Spleen (tissue), 11 donors: ENCODE measurements at regions not wholly inside any gene's neighbourhood (a gene's known extent, or its start where the extent isn't known, plus 50 kb on each side); places are given as distances from the start of the nearest gene placed in this dataset.
"Not testable (repeated sequence)": the region's sequence is repeated elsewhere in the genome, so short reads cannot be mapped to it uniquely, and the experiment has no call there.

Experiments
- DNase-seq: peaks from one replicate; pipeline ENCODE4 v3.0.0-alpha.2; 2020
- H3K27ac ChIP-seq, 8 donors: fragments of 200-600 bp; sonication (generic) in 7 of 8; 1 replicate in 4 of 8; 2 replicates in 4 of 8; pipeline versions ENCODE4 v1.5.0 to v1.8.0; 2016 to 2021; ENCODE audit warnings: inconsistent platforms in 4 of 8, mild to moderate bottlenecking in 4 of 8, moderate library complexity in 1 of 8
- H3K27me3 ChIP-seq, 7 donors: fragments of 200-600 bp; sonication (generic) in 6 of 7; replicated peaks in 1 of 7; 1 replicate in 4 of 7; 2 replicates in 3 of 7; pipeline versions ENCODE4 v1.5.0 to v1.8.0; 2016 to 2021; ENCODE audit warnings: inconsistent platforms in 3 of 7, mild to moderate bottlenecking in 1 of 7
- H3K36me3 ChIP-seq, 6 donors: fragments of 200-600 bp; sonication (generic) in 5 of 6; 1 replicate in 4 of 6; 2 replicates in 2 of 6; pipeline versions ENCODE4 v1.5.0 to v1.8.0; 2016 to 2021; ENCODE audit warnings: inconsistent platforms in 2 of 6
- H3K4me1 ChIP-seq, 6 donors: fragments of 200-600 bp; sonication (generic) in 5 of 6; 1 replicate in 3 of 6; 2 replicates in 3 of 6; pipeline versions ENCODE4 v1.5.0 to v1.8.0; 2016 to 2021; ENCODE audit warnings: inconsistent platforms in 3 of 6
- H3K4me3 ChIP-seq, 8 donors: fragments of 200-600 bp; sonication (generic) in 7 of 8; 1 replicate in 4 of 8; 2 replicates in 4 of 8; pipeline versions ENCODE4 v1.5.0 to v1.8.0; 2016 to 2021; ENCODE audit warnings: inconsistent platforms in 4 of 8, mild to moderate bottlenecking in 4 of 8, moderate library complexity in 2 of 8
- H3K9me3 ChIP-seq, 8 donors: fragments of 200-600 bp; sonication (generic) in 7 of 8; 1 replicate in 4 of 8; 2 replicates in 4 of 8; pipeline versions ENCODE4 v1.5.0 to v1.8.0; 2016 to 2021; ENCODE audit warnings: inconsistent platforms in 4 of 8
- CTCF ChIP-seq, 11 experiments: fragments of 200-600 bp in 7 of 11; fragments of 450-650 bp in 4 of 11; sonication (generic) in 4 of 11; IDR thresholded peaks in 8 of 11; conservative IDR thresholded peaks in 3 of 11; 1 replicate in 7 of 11; 2 replicates in 4 of 11; pipeline versions ENCODE4 v1.4.0 to v1.8.0; 2016 to 2021; ENCODE audit warnings: antibody characterized with exemption in 11 of 11, inconsistent platforms in 4 of 11, mild to moderate bottlenecking in 1 of 11
- POLR2A ChIP-seq, 3 donors: fragments of 450-650 bp; IDR thresholded peaks; one replicate each; pipeline ENCODE4 v1.5.1; 2017; ENCODE audit warnings: antibody characterized with exemption in 3 of 3, mild to moderate bottlenecking in 1 of 3
- POLR2AphosphoS5 ChIP-seq, 3 donors: sonication (generic); formaldehyde crosslinking; IDR thresholded peaks; one replicate each; pipeline ENCODE4 v1.5.1; 2017; ENCODE audit warnings: antibody characterized with exemption in 3 of 3
- WGBS, 5 donors: extraction: QIAGEN DNeasy Blood & Tissue Kit in 3 of 5; methylation state at CpG; one replicate each; pipeline versions ENCODE4 v1.1.5 to v1.1.7; 2013 to 2018; 5-methylcytosine and 5-hydroxymethylcytosine counted together
- intact Hi-C: fragments of 100-400 bp; cut with DNase I; formaldehyde crosslinking; loops from one replicate; pipeline ENCODE4 v1.15.0; 2023; ENCODE audit warnings: low total_unique reads
- donor health status: healthy with polysubstance abuse.
- donor health status: DM: no; HTN: no; CAD: no; lungs with moderate emphysema.
- donor health status: DM: no; HTN: no; CAD: no.
- donor health status: Bipolar disorder and iron deficiency.
- donor health status: healthy.
- donor health status: DM: no; HTN: no; CAD: no.
- donor health status: DM: yes; HTN: yes; CAD: no.

- Histone ChIP-seq H3K27ac (peak overlapping the region in 2 of 8 donors; percentile 15 to 31), H3K9me3 (no peaks in the 10 kb centered on the region), H3K4me3 (no peak overlapping the region), H3K36me3 (no peaks in the 10 kb centered on the region), H3K27me3 (peaks cover 0 to 15% (median 0%) of the 10 kb centered on the region in 7 donors), H3K4me1 (peaks cover 3 to 16% (median 5%) of the 10 kb centered on the region in 6 donors)
- TF ChIP-seq CTCF (IDR thresholded peaks at IDR 0.05 in 8 of 11, conservative IDR thresholded peaks at IDR 0.05 in 3 of 11) (no peak), POLR2AphosphoS5 (IDR thresholded peaks at IDR 0.05) (peak in 2 of 3 donors; percentile 57 to 79)
- no peak for DNase-seq
- WGBS, 5 donors, result 29 to 34% (median 32%) methylated on average over 26 of the region's 26 CpGs
- intact Hi-C loops, result no loop called here
Measured at GRCh38 chr17:72382971-72383722, 262.3 kb downstream of the SOX9 start.

GRCh38 chr17:72385475-72385874 is 264.7 kb downstream of the SOX9 start:
- Histone ChIP-seq H3K27ac (no peak overlapping the region), H3K36me3 (no peaks in the 10 kb centered on the region), H3K4me1 (peaks cover 3 to 16% (median 5%) of the 10 kb centered on the region in 6 donors), H3K27me3 (peaks cover 0 to 11% (median 0%) of the 10 kb centered on the region in 7 donors), H3K4me3 (no peak overlapping the region), H3K9me3 (no peaks in the 10 kb centered on the region)
- WGBS, 5 donors, result 88 to 95% (median 92%) methylated on average over 3 of the region's 3 CpGs
- no peak for DNase-seq
- TF ChIP-seq CTCF (IDR thresholded peaks at IDR 0.05 in 8 of 11, conservative IDR thresholded peaks at IDR 0.05 in 3 of 11) (no peak), POLR2AphosphoS5 (IDR thresholded peaks at IDR 0.05) (no peak), POLR2A (IDR thresholded peaks at IDR 0.05) (no peak)
- intact Hi-C loops, result no loop called here

- intact Hi-C loops, H3K36me3 ChIP-seq, DNase-seq: not testable (repeated sequence)
Measured at GRCh38 chr17:72386173-72386572, 265.4 kb downstream of the SOX9 start.

GRCh38 chr17:72386619-72387237 is 265.9 kb downstream of the SOX9 start:
- H3K27me3 ChIP-seq, result peaks cover 0 to 11% (median 0%) of the 10 kb centered on the region in 7 donors
- no peaks in the 10 kb centered on the region for H3K36me3 ChIP-seq
- 65 to 84% (median 76%) methylated on average over 5 of the region's 5 CpGs for WGBS, 5 donors
- DNase-seq, result no peak
- no peak overlapping the region for H3K27ac ChIP-seq
- intact Hi-C loops, result no loop called here
- no peak for TF ChIP-seq POLR2AphosphoS5 (IDR thresholded peaks at IDR 0.05)
- no peak for TF ChIP-seq POLR2A (IDR thresholded peaks at IDR 0.05)
- no peak for TF ChIP-seq CTCF (IDR thresholded peaks at IDR 0.05 in 8 of 11, conservative IDR thresholded peaks at IDR 0.05 in 3 of 11)
- H3K4me1 ChIP-seq, result peaks cover 3 to 16% (median 5%) of the 10 kb centered on the region in 6 donors
- no peak overlapping the region for H3K4me3 ChIP-seq
- H3K9me3 ChIP-seq, result no peaks in the 10 kb centered on the region

More at GRCh38 chr17:72386173-72386572, 265.4 kb downstream of the SOX9 start:
- Histone ChIP-seq H3K4me1 (peaks cover 3 to 16% (median 5%) of the 10 kb centered on the region in 6 donors), H3K27me3 (peaks cover 0 to 11% (median 0%) of the 10 kb centered on the region in 7 donors)
- not testable (repeated sequence) for H3K27ac ChIP-seq, H3K9me3 ChIP-seq, H3K4me3 ChIP-seq
- 97 to 100% (median 100%) methylated on average over 1 of the region's 1 CpG for WGBS, 5 donors
